HG03095 (cell line): ENCODE measurements at regions not wholly inside any gene's neighbourhood (a gene's known extent, or its start where the extent isn't known, plus 50 kb on each side); places are given as distances from the start of the nearest gene placed in this dataset.

ENCODE experiments used
- ATAC-seq: cut with Tn5 transposase; IDR thresholded peaks from one replicate; pipeline ENCODE4 v1.9.1; 2021; ENCODE audit warnings: moderate library complexity; ENCODE audit not compliant: unreplicated experiment

DNA sequence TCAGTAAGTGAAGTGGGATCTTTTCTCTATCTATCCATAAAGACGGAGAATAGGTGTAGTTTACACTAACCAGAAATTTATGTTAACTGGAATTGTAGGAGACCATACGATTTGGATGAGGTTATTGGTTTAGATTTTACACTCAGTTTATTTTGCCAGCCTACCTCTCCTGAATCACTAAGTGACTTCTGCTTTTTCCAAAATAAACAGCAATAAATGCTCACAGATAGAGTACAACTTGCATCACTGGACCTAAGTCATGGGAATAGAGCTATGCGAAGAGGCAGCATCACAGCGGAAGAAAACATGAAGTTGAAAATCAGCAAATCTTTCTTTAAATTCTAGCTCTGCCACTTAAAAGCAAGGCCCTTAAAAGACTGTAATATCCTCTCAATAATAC lies 781.0 kb downstream of the LIG4 start:
- ATAC-seq = no peak

DNA sequence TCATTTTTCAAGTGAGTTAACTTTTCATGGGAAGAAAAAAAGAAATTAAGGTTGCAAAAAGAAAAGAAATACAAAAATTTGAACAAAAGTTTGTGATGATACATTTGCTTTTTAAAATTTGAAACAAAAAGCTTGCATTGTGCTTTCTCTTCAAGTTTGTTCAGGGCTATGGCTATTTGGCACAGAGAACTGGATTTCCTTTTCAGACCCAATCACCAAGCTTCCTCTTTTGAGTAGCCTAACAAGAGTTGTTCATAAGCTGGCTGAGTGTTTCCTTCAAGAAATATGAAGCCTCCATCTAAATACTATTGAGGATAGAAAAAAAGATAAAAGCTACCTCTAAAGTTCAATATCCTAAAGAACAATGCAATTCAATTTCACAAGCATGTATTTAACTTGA lies 787.8 kb downstream of the LIG4 start:
- ATAC-seq = no peak

DNA sequence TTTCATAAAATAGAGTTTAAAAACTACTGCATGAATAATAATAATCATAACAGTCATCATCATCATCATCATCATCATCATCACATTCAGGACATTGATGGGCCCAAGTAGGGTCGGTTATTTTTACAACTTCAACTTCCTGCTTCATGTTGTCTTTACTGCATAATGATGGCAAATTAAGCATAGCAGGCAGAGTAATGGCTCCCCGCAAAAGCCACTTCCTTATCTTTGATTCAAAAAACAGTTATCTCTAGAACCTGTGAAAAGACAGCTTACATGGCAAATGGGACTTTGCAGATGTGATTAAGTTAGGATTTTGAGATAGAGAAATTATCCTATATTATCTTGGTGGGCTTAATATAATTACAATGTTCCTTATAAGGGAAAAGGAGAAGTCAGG lies 792.9 kb downstream of the LIG4 start:
- ATAC-seq = no peak

DNA sequence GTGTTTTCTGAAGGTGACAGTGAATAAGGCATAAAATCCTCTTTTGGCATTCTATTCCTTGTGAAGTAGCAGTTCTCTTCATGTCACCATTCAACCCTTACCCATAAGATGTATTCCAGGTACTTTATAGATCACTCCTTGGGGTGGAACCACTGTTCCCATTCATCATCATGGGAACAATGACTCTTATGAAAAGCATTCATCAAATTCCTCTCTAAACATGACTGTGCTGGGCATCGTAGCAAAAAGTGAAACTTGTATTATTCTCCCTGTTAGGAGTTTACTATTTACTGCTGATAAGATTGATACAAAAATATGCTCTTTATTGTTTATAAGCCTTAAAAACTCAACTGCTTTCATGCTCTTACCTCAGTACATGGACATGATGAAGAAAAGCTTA lies 793.4 kb downstream of the LIG4 start:
- ATAC-seq = no peak

DNA sequence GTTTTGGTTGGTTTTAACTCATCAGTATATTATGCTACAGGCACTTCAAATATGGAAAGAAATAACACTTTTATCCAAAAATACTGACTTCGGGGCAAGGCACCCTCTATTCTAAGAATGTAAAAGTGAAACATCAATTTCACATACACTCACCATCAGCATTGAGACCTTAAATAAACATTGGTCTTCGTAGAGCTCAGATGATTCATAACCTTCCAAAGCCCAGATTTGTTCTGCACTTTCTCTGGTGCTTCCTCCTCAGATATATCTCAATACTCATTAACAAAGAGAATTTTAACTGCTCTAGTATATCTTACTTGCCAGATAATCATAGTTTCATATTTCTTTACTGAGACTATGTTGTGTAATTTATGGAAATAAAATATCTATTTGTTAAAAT lies 794.3 kb downstream of the LIG4 start:
- no peak for ATAC-seq

DNA sequence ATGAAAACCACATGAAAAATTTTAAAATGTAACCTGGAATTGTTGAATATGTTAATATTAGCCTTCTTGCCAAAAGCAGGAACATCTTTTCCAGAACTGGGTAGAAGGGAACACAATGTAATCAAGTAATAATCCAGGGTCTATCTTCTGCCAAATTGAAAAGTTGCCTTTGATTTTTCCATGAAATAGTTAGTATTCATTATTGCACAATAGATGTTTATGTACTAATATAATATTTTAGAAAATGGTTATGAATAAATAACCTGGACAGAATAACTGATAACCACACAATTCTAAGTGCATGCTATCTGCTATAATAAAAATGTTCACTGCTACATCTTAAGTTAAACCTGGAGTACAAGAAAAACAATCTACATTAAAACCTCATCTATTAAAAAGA lies 802.3 kb downstream of the LIG4 start:
- no peak for ATAC-seq

DNA sequence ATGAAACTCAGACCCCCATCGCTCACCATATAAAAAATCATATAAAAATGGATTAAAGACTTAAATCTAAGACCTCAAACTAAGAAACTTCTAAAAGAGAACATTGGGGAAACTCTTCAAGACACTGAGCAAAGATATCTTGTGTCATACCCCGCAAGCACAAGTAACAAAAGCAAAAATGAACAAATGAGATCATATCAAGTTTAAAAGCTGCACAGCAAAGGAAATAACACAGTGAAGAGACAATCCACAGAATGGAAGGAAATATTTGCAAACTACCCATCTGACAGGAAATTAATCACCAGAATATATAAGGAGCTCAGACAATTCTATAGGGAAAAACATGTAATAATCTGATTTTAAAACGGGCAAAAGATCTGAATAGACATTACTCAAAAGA lies 808.3 kb downstream of the LIG4 start:
- ATAC-seq = no peak

DNA sequence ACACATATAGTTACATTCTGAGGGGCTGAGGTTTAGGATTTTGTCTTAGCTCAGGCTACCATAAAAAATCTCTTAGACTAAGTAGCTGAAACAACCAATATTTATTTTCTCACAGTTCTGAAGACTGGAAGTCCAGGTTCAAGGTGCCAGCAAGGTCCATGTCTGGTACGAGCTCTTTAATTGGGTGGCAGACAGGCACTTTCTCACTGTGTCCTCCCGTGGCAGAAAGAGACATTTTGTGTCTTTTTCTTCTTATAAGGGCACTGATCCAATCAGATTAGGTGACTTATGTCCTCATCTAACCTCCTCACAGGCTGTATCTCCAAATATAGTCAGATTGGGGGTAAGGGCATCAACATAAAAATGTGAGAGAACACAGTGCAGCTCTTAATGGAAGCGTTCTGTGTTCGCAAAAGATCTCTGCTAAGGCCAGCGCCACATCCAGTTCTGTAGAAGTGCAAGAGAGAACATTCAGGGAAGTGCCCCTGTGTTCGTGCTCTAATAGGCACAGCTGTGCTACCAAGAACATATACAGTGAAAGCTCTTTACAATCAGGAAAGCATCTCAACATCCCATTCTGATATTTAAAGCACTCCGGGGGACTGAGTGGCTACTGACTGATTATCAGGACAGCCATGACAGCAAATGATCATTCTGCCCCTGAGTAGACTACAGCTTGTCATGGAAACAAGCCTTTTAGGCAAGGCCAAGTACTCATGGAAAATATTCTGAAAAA lies 819.2 kb downstream of the LIG4 start:
- ATAC-seq = no peak

DNA sequence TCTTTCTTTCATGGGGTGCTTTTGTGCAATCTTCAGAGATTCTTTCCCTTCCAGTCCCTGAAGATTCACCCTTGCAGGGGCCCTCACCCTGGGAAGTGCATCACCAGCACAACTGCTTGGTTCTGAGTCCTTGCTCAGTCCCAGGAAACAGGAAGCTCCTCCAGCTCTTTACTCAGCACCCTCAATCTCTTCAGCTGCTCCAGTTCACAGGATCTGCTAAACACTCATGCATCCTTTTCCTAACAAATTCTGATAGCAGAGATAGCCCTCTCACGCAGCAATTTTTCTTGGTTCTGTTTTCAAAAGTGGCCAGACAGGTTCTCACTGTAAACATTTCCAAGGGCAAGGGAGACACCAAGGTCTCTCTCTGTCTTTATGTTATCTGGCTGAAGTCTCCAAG lies 823.1 kb downstream of the LIG4 start:
- no peak for ATAC-seq

DNA sequence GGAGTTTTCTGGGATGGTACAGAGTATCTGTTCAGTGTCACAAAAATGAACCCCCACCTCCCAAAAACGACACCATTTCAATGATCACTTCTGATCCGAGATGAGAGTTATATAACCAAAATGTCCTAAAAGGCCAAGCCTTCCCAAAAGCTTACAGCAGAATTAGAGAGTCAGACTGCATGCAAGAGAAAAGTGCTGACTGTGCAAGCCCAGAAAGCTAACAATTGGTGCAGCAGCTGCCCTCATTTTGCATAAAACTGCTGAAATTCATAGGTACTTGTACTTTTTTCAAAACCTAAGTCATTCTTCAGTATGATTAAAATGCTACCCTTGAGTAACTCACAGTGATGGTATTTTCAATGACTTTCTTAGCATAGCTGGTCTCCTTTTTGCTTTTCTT lies 819.6 kb upstream of the ARGLU1 start:
- no peak for ATAC-seq

DNA sequence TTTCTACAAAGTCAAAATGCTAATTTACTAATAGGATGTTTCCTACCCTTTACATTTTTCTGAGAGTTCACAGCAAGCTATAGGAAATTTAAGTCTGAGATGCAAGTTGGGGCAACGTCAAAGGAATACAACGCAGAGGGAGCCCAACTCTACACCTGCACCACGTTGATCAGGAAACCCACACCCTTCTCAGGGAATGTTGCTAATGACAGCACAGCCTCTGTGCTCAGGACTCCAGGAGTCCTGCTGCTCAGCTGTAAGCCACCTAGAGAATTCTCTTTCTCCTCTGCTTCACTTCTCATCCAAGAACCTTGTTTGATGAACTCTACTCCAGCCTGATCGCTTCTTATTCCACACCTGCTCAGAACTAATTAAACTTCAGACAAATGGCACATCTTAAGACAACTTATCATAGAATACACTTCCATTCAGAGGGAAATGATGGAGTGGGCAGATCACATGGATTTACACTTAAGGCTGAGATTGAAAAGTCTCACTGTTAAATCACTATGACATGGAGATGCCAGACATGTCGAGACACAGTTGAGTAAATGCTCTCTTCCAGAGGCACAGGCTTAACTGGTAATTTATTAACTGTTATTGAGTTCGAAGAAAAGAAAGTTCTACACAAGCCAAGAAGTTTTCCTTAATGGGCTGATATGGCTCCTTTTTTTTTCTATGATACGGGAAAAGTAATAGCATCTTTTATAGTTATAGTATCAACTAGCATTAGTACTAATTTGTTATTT lies 811.6 kb upstream of the ARGLU1 start:
- no peak for ATAC-seq

DNA sequence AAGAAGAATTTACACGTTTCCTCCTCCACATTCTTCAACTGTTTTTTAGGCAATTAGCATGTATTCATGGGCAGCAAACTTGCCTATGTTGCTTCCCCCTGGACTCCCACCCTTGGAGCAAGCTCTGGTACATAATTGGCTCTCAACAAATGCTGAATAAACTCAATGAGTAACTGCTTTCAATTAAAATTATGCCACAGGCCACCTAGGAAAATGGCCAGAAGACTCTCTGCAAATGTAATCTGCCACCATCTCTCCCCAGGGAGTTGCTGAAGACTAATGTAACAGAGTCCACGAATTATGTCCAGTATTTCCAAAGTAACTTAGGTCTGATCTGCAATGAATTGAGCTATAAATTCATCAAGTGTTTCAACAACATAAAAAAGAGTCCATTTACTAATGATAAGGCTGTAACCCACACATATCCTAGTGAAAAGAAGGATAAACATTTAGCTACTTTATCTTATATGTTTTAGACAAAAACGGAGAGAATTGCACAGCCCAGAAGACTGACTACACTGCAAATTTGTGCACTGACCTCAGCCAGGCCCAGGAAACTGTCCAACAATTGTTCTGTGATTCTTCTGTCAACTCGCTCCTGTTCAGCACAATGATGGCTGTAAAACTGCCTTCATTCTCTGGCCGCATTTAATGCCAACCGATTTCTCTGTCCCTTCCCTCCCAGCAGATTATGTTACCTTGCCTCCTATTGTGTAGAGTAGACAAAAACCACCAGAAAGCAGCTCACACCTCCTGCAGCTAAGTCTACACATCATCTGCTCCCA lies 808.6 kb upstream of the ARGLU1 start:
- no peak for ATAC-seq

DNA sequence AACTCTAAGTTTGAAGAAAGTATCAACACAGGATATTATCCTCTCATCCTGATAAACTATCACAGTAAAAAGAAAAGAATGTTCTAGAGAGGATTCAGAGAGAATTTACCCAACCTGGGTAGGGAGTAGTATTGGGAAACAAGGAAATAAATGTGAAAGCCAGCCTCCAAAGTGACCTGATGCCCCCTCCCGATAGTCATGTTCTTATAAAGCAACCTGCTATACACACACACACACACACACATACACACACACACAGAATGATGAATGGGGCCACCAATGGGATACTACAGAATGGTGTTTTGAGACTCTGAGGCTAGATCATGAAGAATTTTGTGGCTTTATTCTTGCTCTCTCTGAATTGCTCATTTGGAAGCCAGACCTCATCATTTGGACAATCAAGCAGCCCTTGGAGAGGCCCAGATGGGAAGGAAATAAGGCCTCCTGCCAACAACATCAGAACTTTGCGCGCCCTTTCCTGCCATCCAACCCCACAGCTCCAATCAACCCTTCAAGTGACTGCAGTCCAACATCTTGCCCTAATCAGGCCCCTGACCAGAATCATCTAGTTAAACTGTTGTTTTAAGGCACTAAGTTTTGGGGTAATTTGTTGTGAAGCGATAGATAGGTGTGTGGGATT lies 807.9 kb upstream of the ARGLU1 start:
- ATAC-seq = no peak

DNA sequence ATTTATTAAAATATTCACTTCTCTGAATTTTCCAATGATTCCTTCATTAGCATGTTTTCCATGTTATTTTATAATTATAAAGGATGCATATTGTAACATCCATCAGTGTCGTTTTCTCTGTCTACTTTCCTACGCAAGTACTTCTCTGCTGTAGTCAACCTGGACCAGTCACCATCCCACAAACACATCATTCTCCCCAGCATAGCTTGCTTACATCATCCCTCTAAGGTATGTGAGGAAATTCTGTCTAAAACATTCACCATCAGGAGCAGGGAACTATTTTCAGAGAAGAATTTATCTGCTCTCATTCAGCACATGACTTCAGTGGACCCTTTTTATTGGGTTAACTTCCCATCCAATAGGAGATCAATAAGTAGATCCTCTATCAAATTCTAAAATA lies 806.1 kb upstream of the ARGLU1 start:
- ATAC-seq = no peak

DNA sequence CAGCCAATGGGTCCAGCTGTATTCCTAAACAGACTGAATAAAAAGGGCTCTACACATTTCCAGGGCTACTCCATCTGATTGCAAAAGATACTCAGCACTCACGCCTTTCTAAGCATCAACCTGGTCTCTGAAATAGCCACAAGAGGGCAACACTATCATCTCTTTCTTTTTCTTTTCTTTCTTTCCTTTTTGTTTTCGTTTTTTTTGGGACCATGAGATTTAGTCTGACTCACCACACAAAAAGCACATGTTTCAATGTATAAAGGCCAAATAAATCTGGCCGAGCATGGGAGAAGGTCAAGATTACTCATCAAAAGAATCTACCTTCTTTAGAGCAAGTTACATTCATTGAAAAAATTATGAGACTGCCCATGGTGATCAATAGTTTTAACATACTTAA lies 805.6 kb upstream of the ARGLU1 start:
- ATAC-seq = no peak

DNA sequence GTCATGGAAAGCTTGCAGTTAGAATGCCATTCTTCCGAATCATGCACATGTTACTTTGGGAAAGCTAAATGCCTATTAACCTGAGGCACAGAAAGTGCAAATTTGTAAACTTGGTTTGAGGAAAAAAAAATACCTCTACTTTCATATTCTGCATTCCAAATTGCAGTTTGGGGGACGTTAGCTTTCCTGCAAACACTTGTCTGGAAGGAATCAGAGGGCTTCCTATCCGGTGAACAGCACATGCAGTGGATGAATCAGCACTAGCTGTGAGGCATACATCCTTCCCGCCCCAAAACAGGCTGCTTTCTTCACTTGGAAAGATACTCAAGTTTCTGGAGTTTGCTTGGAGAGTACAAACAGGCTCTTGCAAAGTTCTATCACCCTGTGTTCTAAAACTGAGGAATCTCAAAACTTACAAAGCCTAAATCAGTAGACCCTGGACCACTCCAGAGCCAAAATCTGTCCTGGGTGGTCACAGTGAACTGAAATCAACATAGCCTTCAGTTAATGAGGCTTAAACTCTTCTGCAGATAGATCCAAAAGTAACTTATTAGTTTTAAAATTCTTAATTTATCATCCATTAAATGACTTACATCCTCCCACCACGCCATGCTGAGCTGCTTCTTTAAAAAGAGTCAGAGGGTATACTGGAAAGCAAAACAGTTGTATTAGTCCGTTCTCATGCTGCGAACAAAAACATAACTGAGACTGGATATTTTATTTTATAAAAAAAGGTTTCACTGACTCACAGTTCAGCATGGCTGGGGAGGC lies 802.3 kb upstream of the ARGLU1 start:
- ATAC-seq = no peak

DNA sequence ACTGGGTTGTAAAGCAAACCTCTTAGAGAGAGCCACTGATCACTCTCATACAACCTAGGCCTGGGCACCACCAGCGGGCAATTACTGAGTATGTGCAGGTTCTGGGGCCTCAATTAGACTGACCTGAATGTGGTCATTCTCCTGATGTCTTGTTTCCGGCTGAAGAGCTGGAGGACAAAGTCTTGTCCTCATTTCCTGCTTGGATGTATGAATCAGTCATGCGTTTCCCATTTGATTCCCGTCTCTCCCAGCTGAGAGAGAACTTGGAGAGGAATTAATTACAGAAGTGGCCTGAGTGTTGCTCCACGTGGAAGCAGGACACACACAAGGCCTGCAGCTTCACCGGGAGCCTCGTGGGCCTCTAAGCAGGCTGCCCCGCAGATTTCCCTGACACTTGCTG lies 799.3 kb upstream of the ARGLU1 start:
- ATAC-seq = no peak

DNA sequence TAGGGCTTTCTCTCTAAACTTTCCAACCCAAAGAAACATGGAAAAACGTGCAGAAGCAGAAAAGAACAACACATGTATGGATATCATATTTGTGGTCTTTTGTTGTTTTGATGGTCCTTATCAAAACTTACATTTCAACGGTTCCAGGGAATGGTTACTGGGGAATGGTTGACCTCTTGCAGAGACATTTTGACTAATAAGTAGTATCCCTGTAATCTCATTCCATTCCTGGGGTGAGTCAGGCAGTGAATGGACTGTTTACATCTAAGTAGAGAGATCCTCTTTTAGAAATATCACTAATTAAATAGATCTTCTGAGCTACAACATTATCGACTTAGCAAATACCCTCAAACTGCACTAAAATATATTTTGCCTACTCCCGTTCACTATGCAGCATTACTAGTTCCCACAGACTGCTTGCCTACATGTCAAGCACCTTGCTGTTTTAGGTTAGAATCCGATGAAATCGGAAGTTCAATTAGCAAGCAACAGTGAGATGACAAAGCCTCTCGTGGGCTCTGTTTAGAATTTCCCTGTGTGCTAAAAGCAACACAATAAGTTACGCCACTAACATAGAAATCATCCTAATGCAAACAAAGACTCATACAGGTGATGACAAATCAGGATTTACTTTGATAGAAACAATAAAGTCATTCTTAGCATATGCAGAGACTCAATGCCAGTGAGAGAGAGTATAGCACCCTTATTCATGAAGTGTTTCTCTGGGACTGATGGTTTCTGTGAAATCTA lies 797.7 kb upstream of the ARGLU1 start:
- no peak for ATAC-seq

DNA sequence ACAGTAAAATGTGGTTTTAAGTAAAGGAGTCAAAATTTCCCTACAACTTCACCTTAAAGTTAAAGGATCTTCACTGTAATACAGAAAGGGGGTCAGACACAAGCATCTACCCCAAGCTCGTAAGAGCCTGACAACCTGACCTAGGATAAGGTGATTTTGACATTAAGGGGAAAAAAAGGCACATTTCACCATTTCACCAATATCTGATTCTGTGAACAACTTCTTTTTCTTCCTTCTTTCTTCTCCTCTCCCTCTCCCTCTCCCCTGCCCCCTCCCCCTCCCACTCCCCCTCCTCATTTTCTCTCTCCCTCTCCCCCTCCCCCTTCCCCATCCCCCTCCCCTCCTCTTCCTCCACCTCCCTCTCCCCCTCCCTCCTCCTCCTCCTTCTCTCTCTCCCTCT lies 796.7 kb upstream of the ARGLU1 start:
- no peak for ATAC-seq

DNA sequence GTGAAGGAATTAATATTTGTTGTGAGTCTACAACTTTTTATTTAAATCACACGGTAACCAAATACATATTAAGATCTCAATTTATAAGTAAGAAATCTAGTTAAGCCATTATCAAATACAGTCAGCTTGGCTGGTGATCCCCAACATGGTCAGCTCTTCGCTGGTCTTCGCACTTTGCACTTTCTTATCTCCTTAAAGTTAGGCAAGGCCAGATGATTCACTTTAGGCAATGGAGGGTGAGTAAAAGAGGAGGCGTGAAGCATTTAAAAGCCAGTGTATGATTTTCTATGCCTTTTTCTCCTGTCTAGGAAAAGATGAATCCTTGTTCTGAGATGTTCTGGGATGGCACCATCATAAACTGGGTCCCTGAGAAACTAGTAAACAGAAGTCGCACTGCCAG lies 793.7 kb upstream of the ARGLU1 start:
- ATAC-seq = no peak
